GM13977 (cell line): ENCODE measurements at regions not wholly inside any gene's neighbourhood (a gene's known extent, or its start where the extent isn't known, plus 50 kb on each side); places are given as distances from the start of the nearest gene placed in this dataset.

Experiments
- DNase-seq: peaks from one replicate; pipeline ENCODE4 v3.0.0; 2012; ENCODE audit warnings: low spot score
- in situ Hi-C: fragments of 300-500 bp; cut with MboI; formaldehyde crosslinking; loops from one replicate; pipeline ENCODE4 v1.12.0; 2022; ENCODE audit warnings: low sequenced_read_pairs, low pct_unique_long_range_greater_than_20kb, mixed read lengths, inconsistent platforms; ENCODE audit not compliant: unreplicated experiment
- TF ChIP-seq, protein P1 (sequence below): IDR thresholded peaks from 2 replicates; pipeline ENCODE4 v1.5.1; 2012; ENCODE audit warnings: mild to moderate bottlenecking, control low read depth; ENCODE audit not compliant: insufficient read depth; ENCODE audit errors: extremely low read depth, missing control alignments

DNA sequence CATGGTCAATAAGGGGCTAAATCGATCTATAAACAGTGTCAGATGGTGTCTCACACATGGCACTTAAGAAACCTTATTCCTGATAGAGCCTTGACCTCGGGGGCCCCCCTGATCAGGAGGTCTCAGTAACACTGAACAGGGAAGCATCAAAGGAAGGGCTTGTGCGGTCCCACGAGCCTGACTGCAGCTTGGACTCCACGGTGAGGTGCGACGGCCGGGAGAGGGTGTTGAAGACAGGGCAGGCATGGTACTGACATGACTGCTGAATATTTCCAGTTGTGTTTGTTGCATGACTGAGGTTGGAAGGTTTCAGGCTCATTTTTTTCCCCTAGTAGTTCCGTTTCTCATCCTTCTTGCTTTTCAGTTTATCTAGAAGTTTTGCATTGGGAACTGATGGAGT lies 107.1 kb upstream of the JAG1 start:
- DNase-seq, result no peak
- TF ChIP-seq, protein P1, sequence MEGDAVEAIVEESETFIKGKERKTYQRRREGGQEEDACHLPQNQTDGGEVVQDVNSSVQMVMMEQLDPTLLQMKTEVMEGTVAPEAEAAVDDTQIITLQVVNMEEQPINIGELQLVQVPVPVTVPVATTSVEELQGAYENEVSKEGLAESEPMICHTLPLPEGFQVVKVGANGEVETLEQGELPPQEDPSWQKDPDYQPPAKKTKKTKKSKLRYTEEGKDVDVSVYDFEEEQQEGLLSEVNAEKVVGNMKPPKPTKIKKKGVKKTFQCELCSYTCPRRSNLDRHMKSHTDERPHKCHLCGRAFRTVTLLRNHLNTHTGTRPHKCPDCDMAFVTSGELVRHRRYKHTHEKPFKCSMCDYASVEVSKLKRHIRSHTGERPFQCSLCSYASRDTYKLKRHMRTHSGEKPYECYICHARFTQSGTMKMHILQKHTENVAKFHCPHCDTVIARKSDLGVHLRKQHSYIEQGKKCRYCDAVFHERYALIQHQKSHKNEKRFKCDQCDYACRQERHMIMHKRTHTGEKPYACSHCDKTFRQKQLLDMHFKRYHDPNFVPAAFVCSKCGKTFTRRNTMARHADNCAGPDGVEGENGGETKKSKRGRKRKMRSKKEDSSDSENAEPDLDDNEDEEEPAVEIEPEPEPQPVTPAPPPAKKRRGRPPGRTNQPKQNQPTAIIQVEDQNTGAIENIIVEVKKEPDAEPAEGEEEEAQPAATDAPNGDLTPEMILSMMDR, result no peak
- in situ Hi-C loops, result no loop called here

- DNase-seq, result no peak
- TF ChIP-seq, protein P1, result no peak
- in situ Hi-C loops, result no loop called here
Measured at GRCh38 chr20:10781526-10781925, 107.7 kb upstream of the JAG1 start.

GRCh38 chr20:10783707-10784553 lies 110.1 kb upstream of the JAG1 start:
- TF ChIP-seq, protein P1, result no peak
- in situ Hi-C loops, result no loop called here
- no peak for DNase-seq

GRCh38 chr20:10784554-10785183 lies 110.9 kb upstream of the JAG1 start:
- in situ Hi-C loops, result no loop called here
- DNase-seq, result no peak
- TF ChIP-seq, protein P1, result no peak

DNA sequence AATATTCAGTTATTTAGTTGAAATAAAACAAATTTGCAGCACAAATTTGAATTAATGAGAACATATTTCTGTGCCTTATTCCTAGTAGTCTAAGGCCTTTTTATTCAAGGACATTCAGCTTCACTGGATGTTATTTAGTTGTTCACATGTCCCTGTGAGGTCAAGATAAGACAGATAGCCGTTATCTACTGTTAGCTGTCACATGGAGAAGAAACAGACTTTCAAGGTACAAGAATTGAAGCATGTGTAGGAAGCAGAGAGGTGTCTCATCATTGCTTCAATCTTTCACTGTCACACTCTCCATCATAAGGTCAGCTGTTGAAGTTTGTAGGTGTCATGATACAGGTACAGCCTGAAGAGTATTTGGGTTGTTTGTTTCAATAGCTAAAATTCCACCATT lies 112.9 kb upstream of the JAG1 start:
- TF ChIP-seq, protein P1, result no peak
- in situ Hi-C loops, result no loop called here
- no peak for DNase-seq

GRCh38 chr20:10788055-10788454 lies 114.3 kb upstream of the JAG1 start:
- TF ChIP-seq, protein P1, result no peak

More at GRCh38 chr20:10788055-10788454, 114.3 kb upstream of the JAG1 start:
- in situ Hi-C loops, result no loop called here
- no peak for DNase-seq
